GM18508 (cell line): ENCODE measurements at regions not wholly inside any gene's neighbourhood (a gene's known extent, or its start where the extent isn't known, plus 50 kb on each side); places are given as distances from the start of the nearest gene placed in this dataset.

Source experiments
- ATAC-seq: cut with Tn5 transposase; IDR thresholded peaks from one replicate; pipeline ENCODE4 v1.9.1; 2021; ENCODE audit warnings: moderate number of reproducible peaks; ENCODE audit not compliant: insufficient read depth, unreplicated experiment

- no peak for ATAC-seq
These were observed 1049.9 kb upstream of the WWC1 start for GRCh38 chr5:167241436-167242067.

- ATAC-seq = no peak
These were observed 1048.7 kb upstream of the WWC1 start for GRCh38 chr5:167242701-167243100.

- no peak for ATAC-seq
These were observed 1048.0 kb upstream of the WWC1 start for GRCh38 chr5:167243463-167243862.

GRCh38 chr5:167244583-167244982 lies 1046.9 kb upstream of the WWC1 start:
- ATAC-seq = no peak

GRCh38 chr5:167245868-167246267 lies 1045.6 kb upstream of the WWC1 start:
- ATAC-seq = no peak

- no peak for ATAC-seq
These were observed 1043.6 kb upstream of the WWC1 start for GRCh38 chr5:167247816-167248215.

- no peak for ATAC-seq
These were observed 1043.2 kb upstream of the WWC1 start for GRCh38 chr5:167248257-167248656.

- ATAC-seq = no peak
These were observed 1040.4 kb upstream of the WWC1 start for GRCh38 chr5:167250996-167251395.

GRCh38 chr5:167254132-167254531 lies 1037.3 kb upstream of the WWC1 start:
- ATAC-seq = no peak

- no peak for ATAC-seq
These were observed 1035.5 kb upstream of the WWC1 start for GRCh38 chr5:167255926-167256325.

GRCh38 chr5:167259806-167260205 lies 1031.6 kb upstream of the WWC1 start:
- no peak for ATAC-seq

- no peak for ATAC-seq
These were observed 1029.9 kb upstream of the WWC1 start for GRCh38 chr5:167261309-167262100.

GRCh38 chr5:167263185-167263584 lies 1028.3 kb upstream of the WWC1 start:
- no peak for ATAC-seq

- no peak for ATAC-seq
These were observed 1027.1 kb upstream of the WWC1 start for GRCh38 chr5:167264348-167264747.

GRCh38 chr5:167268337-167268736 lies 1023.1 kb upstream of the WWC1 start:
- ATAC-seq = no peak

- no peak for ATAC-seq
These were observed 1022.3 kb upstream of the WWC1 start for GRCh38 chr5:167269146-167269545.

GRCh38 chr5:167271081-167271480 lies 1020.4 kb upstream of the WWC1 start:
- no peak for ATAC-seq

GRCh38 chr5:167271511-167271910 lies 1019.9 kb upstream of the WWC1 start:
- ATAC-seq = no peak

GRCh38 chr5:167280111-167280510 lies 1011.3 kb upstream of the WWC1 start:
- no peak for ATAC-seq

GRCh38 chr5:167281925-167282324 lies 1009.5 kb upstream of the WWC1 start:
- no peak for ATAC-seq

GRCh38 chr5:167283691-167284090 lies 1007.8 kb upstream of the WWC1 start:
- ATAC-seq = no peak
